GM19239 (cell line): ENCODE measurements at regions not wholly inside any gene's neighbourhood (a gene's known extent, or its start where the extent isn't known, plus 50 kb on each side); places are given as distances from the start of the nearest gene placed in this dataset.
"Not testable (repeated sequence)": the region's sequence is repeated elsewhere in the genome, so short reads cannot be mapped to it uniquely, and the experiment has no call there.

Source experiments
- DNase-seq: peaks from one replicate; pipeline ENCODE4 v3.0.0; 2011; ENCODE audit warnings: low spot score; ENCODE audit not compliant: insufficient read length
- FAIRE-seq: peaks from 2 replicates; lab custom pipeline; 2011; peaks lifted over from hg19 to GRCh38; lab: Jason Lieb, UNC

GRCh38 chr10:64096941-64097340 is 575.7 kb downstream of the REEP3 start:
- FAIRE-seq (no peak), DNase-seq (no peak)

DNA sequence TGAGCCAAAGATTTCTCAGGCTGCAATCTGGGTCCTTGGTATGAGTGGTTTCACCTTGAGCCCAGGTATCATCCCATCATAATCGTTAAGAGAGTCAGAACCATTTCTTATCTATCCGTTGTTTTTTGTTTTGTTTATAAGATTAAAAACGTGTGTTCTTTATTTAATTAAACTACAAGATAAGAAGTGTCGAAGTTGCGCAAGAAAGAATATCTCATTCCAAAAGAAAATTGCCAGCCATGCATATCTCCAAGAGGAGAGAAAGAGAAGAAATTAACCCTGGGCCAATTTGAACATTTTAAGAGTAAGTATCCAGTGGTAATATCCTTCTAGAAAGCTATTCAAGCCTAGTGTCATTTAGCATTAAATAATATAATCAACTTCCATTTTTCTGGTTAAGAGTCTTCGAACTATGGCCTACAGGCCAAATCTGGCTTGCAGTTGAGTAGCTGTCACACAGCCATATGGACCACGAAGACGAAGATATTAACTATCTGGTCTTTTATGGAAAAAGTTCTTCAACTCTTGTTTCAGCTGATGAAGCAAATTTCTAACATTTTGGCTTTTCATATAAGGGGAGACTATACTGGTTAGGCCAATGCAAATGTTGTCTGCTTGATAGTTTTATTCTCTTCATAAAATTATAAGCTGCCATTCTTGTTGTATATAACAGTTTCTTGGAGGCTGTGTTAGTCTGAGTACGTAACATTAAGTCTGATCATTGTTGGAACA is 576.4 kb downstream of the REEP3 start:
- no peak for FAIRE-seq

DNA sequence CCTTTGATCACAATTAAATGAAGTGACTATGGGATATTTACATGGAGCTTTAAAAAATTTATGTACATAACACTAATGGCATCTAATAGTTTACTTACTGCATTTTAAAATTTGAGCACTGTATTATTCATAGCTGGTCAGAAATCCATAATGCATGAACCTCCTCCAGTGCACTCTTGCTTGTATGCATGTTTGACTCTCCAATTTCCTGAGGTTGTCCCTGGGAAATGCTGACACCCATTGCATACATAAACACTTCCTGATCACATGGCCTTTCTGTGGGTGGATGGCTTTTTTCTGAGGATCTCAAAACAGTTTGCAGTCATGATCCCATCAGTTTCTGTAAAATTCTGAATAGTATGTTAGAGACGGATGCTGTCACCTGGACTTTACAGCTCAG is 577.8 kb downstream of the REEP3 start:
- no peak for DNase-seq
- no peak for FAIRE-seq

More for the DNA sequence above, 576.4 kb downstream of the REEP3 start:
- DNase-seq = no peak

- FAIRE-seq (no peak), DNase-seq (no peak)
Observed at GRCh38 chr10:64101606-64102263, 580.5 kb downstream of the REEP3 start.

DNA sequence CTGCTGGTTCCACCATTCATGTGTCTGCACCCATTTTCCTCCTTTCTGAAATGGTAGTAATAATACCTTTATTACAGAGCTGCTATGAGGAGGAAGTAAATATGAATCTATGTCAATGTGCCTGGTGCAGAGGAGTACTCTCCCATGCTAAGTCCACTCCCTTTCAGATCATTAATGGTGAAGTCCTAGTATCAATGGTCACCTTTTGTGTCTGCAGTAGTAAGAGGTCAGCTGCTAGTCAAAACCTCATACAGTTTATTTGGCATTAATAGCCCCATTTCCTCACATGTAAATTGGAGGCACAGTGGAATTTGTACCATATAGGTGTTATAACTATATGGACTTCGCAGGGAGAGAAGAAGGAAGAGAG is 581.0 kb downstream of the REEP3 start:
- no peak for FAIRE-seq
- DNase-seq = no peak

DNA sequence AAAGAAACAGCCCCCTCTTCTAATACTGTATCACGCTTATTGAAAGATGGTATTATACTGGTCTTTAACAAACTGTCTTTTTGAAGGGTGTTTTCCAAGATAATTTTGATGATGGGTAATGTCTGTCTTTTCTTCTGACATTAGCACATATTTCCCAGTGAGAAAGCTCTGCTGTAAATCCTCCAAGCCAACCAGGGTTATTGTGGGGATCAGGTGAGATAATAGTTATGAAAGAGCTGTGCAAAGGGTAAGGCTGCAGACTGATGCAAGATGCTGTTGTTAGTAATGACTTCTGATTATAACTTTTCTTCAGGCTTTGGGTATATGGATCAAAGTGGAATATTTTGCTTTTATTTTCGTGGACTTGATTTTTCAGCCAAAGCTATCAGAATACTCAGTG is 581.7 kb downstream of the REEP3 start:
- FAIRE-seq = no peak

DNA sequence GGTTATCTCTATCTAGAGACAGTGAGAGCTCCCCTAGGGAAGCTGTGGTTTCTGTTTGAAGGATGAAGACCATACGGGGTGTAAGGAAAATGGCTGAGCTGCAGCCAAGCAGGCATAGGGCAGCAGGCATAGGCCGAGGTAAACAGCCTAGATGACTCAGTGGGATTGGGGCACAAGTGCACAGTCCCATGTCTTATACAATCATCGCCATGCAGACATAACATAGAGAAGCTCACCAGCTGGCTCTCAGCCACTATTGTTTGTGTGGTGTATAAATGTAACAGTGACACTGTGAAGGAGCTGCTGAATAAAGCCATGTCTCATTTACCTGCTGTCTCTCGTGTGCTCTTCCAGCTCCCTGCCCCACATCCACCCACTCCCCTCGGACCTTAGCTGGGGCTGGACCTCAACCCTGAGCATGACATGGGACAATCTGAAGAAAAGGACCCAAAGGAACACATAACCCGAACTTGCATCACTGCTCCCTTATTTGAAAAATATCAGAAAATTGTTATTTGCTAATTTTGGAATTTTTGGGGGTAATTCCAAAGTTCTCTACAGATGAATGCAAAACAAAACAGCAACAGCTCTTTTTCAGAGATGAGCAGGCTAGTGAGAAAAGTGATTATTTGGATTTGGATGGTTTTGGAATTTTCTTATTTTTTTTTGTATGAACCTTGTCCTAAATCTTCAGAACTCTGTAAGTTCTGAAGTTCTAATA is 582.7 kb downstream of the REEP3 start:
- no peak for DNase-seq

More for the DNA sequence above, 581.7 kb downstream of the REEP3 start:
- no peak for DNase-seq

GRCh38 chr10:64109926-64110495 is 588.8 kb downstream of the REEP3 start:
- FAIRE-seq = no peak
- no peak for DNase-seq

More for the DNA sequence above, 582.7 kb downstream of the REEP3 start:
- FAIRE-seq = no peak

- FAIRE-seq (no peak), DNase-seq (no peak)
Observed at GRCh38 chr10:64112701-64113355, 591.6 kb downstream of the REEP3 start.

DNA sequence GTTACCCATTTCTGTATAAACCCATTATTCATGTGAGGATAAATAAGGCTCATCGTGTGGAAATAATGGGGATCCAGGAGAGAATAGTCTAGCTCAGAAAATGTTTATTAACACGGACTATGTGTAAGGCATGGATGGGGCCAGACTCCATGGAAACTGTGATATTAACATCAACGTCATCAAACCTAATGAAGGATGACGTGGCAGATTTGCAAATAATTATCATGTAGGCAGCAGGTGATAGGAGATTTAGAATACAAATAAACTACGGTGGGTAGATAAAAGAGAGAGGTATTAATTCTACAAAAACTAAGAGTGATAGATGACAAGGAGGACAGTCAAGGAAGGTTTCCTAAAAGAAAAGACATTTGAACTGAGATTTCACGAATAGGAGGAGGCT is 592.2 kb downstream of the REEP3 start:
- FAIRE-seq = no peak
- DNase-seq = no peak

- DNase-seq (no peak), FAIRE-seq (no peak)
Observed at GRCh38 chr10:64113792-64114191, 592.6 kb downstream of the REEP3 start.

DNA sequence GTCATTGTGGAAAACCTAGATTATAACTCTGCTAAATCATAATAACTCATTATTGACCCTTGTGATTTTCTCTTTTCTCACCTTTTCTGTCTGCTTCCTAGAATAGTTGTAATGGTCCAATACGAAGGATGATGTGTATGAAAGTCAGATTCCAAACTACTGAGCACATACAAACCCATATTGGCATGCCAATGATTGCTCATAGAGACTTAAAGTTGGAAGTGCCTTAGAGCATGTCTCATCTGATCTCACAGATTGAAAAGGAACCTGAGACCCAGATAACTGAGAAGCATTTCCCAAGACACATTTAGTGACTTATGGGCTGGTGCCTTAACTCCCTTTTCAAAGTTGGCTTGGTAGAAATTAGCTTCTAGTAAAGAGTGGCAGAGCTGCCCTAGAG is 594.3 kb downstream of the REEP3 start:
- no peak for FAIRE-seq
- DNase-seq = no peak

DNA sequence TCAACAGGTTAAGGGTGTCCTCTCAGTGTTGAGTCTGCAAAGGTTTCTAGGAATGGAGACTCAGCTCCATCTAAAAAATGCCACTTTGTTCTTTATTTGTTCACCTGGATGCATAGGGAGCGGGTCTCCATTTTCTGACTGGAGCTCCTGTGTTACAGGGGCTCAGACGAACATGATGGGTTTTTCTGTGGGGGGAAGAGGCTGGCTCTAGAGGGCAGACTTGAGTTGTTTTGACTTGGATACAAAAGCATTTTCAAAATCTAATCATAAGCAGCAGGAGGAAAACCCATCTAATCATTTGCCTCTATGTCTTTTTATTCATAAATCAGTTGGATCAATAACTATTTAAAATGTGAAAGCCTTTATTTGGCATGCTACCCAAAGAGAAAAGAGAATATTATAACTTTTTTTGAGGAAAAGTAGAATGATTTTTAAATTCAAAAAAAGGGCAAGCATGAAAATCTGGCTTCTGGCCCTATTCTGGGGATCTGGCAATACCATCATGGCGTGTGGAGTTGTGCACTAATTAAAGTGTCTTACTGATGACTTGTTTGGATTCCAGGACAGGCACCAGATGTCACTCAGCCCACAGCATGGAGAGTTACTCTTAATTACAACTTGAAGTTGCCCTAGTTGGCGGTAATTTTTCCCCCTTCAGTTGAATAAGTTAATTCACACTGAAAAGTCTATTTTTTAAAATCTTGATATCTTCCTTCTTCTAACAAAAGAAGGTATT is 594.9 kb downstream of the REEP3 start:
- FAIRE-seq = no peak
- DNase-seq = no peak

DNA sequence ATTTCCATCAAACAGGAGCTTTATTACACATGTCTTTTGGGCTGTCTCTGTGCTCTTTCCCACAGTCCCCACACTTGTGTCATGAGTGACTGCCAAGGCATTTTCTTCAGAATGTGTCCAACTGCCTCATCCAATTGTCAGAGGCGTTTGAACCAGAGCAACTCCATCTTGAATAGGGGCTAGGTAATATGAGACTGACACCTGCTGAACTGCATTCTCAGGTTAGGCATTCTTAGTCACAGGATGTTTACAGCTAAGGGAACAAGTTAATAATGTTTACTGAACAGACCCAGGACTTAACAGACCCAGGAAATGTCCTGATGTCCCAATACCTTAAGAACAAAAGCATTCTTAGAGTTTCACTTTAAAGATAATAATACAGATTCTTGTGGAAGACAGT is 595.5 kb downstream of the REEP3 start:
- DNase-seq (no peak), FAIRE-seq (no peak)

GRCh38 chr10:64118736-64119135 is 597.5 kb downstream of the REEP3 start:
- DNase-seq (no peak), FAIRE-seq (no peak)

DNA sequence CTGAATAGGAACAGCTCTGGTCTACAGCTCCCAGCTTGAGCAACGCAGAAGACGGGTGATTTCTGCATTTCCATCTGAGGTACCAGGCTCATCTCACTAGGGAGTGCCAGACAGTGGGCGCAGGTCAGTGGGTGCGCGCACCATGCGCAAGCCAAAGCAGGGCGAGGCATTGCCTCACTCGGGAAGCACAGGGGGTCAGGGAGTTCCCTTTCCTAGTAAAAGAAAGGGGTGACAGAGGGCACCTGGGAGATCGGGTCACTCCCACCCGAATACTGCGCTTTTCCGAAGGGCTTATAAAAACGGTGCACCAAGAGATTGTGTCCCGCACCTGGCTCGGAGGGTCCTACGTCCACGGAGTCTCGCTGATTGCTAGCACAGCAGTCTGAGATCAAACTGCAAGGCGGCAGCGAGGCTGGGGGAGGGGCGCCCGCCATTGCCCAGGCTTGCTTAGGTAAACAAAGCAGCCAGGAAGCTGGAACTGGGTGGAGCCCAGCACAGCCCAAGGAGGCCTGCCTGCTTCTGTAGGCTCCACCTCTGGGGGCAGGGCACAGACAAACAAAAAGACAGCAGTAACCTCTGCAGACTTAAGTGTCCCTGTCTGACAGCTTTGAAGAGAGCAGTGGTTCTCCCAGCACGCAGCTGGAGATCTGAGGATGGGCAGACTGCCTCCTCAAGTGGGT is 599.2 kb downstream of the REEP3 start:
- not testable (repeated sequence) for FAIRE-seq

GRCh38 chr10:64130152-64130551 is 609.0 kb downstream of the REEP3 start:
- FAIRE-seq (no peak), DNase-seq (no peak)

More for the DNA sequence above, 599.2 kb downstream of the REEP3 start:
- not testable (repeated sequence) for DNase-seq

DNA sequence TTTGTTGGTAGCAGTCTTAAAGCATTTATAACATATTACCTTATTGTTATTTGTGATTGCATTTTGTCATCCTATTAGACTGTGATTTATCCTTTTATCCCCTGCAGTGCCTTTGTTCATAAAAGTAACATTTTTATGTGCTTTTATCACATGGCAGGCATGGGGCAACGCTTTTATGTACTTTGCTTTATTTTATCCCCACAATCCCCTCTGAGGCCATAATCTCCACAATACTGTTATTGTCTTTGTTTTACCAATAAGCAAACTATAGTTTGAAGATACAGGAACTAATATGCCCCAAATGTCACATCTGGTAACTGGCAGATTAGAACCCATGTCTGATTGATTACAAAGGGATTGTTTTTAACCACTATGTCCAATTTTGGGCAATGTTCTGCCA is 613.5 kb downstream of the REEP3 start:
- FAIRE-seq = no peak

DNA sequence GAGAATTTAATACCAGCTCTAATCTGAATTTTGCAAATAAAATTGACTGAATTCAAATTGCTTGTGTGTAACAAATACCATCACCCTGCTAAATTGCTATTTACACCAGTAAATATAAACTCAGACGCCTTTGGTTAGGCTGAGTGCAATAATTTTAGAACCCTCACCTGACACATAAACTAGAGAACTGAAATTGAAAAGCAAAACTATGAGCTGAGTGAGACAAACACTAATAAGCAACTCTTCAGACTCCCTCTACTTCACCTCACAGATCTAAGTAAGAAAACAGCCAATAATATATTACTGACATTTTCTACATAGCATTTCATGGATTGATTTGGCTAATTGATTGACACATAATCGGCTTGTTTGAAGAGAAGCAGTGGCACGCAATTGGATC is 621.2 kb downstream of the REEP3 start:
- FAIRE-seq = no peak
- DNase-seq = no peak

More for the DNA sequence above, 613.5 kb downstream of the REEP3 start:
- DNase-seq = no peak
